ENCODE measurements at regions not wholly inside any gene's neighbourhood (a gene's known extent, or its start where the extent isn't known, plus 50 kb on each side); places are given as distances from the start of the nearest gene placed in this dataset.

DNA sequence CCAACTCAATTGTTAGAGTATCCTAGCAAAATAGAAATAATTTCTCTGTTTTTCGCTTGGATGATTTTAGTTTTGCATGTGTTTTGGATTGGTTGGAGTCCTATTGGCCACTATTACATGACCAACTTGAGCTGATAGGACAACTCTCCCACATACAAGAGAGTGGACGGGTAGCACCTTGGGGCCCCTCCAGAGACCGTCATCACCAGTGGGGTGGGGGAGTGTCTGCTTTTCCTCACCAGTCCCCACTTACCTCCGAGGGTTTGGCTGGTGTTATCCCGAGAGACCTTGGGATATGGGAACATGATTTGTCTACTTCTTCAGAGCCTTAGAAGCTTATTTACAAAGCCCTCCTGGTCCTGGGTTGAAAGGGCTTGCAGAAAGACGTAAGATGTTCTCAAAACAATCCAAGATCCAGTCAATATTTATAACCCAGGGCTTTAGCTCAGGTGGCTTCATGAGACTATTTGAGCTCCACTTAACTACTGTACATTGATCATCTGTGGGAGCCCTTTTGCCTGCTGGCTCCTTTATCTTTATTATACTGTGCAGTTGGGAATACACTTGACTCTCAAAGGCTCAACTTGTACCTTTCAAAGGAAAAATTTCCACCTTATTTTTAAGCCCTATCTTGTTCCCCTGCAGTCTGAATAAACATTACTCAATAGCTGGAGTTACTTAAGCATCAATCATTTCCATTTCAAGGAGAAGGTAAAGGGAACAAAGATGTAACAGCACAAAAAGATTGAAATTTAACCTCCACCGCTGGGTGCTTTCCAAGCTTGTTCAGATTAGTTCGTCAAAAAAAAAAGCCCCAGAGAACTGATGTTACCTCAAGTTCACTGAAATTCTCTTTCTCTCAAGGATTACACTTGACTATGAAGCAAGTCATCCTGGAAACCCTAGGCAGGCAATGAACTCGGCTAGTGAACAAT, 119.7 kb downstream of the WDR11 start (continued):
- no peak for TF ChIP-seq BACH1 (IDR thresholded peaks at IDR 0.05; ENCODE audit: borderline replicate concordance)
- no peak for TF ChIP-seq ZBTB4 (CRISPR knock-in tag; IDR thresholded peaks at IDR 0.05)
- TF ChIP-seq TCF12 (IDR thresholded peaks at IDR 0.05; ENCODE audit: low read depth, low read length), result no peak
- TF ChIP-seq HDAC6 (IDR thresholded peaks at IDR 0.05; ENCODE audit: unreplicated experiment), result no peak
- no peak for TF ChIP-seq ATF7 (IDR thresholded peaks at IDR 0.05; ENCODE audit: low read depth)
- no peak for TF ChIP-seq TARDBP (IDR thresholded peaks at IDR 0.05; ENCODE audit: borderline replicate concordance)
- no peak for TF ChIP-seq ZNF207 (IDR thresholded peaks at IDR 0.05; ENCODE audit: borderline replicate concordance)
- no peak for TF ChIP-seq SIX5 (IDR thresholded peaks at IDR 0.05; ENCODE audit: low read depth, low read length, severe bottlenecking)
- no peak for TF ChIP-seq TBL1XR1 (IDR thresholded peaks at IDR 0.05; ENCODE audit: low read depth, low read length)
- TF ChIP-seq BHLHE40 (IDR thresholded peaks at IDR 0.05; ENCODE audit: borderline replicate concordance in 1 of 2, low read depth in 2 of 2, low read length in 1 of 2), result no peak
- no peak for TF ChIP-seq NBN (IDR thresholded peaks at IDR 0.05)

Data from GM12878 (cell line).